ENCODE measurements at regions not wholly inside any gene's neighbourhood (a gene's known extent, or its start where the extent isn't known, plus 50 kb on each side); places are given as distances from the start of the nearest gene placed in this dataset.

- no peak overlapping the region for H3K27ac ChIP-seq
- H3K27me3 ChIP-seq: no peaks in the 10 kb centered on the region
- no peaks in the 10 kb centered on the region for H3K4me1 ChIP-seq (ENCODE audit: control insufficient read depth in 1 of 2, insufficient read depth in 1 of 2, low read depth in 1 of 2, low read length in 1 of 2)
- no peak overlapping the region for H3K4me3 ChIP-seq (ENCODE audit: low read depth in 1 of 2, low read length in 1 of 2)
- TF ChIP-seq CTCF (IDR thresholded peaks at IDR 0.05): no peak
- H3K9me3 ChIP-seq: no peaks in the 10 kb centered on the region
- no peaks in the 10 kb centered on the region for H3K36me3 ChIP-seq
Measured at GRCh38 chr3:180351601-180352000, 250.4 kb upstream of the TTC14 start.

DNA sequence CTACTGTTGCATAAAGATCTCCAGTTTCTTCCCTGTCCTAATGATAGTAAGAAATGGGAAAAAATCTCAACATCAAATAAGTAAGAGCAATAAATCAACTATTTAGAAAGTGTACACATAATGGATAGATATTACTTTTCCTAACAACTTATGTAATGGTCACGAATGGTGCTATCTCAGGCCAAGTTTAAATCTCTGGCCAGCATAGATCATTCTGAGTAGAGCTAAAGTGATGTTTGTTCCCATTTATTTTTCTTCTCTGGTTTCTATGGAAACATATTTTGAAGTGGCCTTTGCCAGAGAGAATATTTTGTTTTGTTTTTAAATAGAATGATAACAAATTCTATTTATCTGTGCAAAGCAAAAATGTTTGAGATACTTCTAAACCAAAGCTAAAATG, 249.7 kb upstream of the TTC14 start:
- Histone ChIP-seq H3K36me3 (no peaks in the 10 kb centered on the region), H3K27me3 (no peaks in the 10 kb centered on the region), H3K4me1 (ENCODE audit: control insufficient read depth in 1 of 2, insufficient read depth in 1 of 2, low read depth in 1 of 2, low read length in 1 of 2) (no peaks in the 10 kb centered on the region), H3K9me3 (no peaks in the 10 kb centered on the region), H3K4me3 (ENCODE audit: low read depth in 1 of 2, low read length in 1 of 2) (no peak overlapping the region), H3K27ac (no peak overlapping the region)
- TF ChIP-seq CTCF (IDR thresholded peaks at IDR 0.05): no peak

- no peak for TF ChIP-seq CTCF (IDR thresholded peaks at IDR 0.05)
- Histone ChIP-seq H3K4me3 (ENCODE audit: low read depth in 1 of 2, low read length in 1 of 2) (no peak overlapping the region), H3K36me3 (no peaks in the 10 kb centered on the region), H3K4me1 (ENCODE audit: control insufficient read depth in 1 of 2, insufficient read depth in 1 of 2, low read depth in 1 of 2, low read length in 1 of 2) (no peaks in the 10 kb centered on the region), H3K9me3 (no peaks in the 10 kb centered on the region), H3K27ac (no peak overlapping the region), H3K27me3 (no peaks in the 10 kb centered on the region)
Measured at GRCh38 chr3:180354214-180354613, 247.7 kb upstream of the TTC14 start.

DNA sequence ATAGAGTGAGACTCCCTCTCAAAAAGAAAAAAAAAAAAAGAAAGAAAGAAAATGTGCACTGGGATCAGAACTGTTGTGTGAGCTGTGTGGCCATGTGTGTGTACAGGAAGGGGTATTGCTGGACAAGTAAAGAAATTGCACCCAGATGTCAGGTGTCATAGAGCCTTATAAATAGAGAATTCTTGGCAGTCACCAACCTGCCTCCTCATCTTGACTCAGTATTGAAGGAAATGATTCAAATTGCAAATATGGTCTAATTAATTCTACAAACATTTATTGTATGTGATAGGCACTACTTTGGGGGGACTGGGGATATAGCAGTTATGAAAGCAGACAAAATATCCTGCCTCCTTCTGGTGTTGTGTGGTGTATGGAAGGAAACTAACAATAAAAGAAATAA, 243.8 kb upstream of the TTC14 start:
- Histone ChIP-seq H3K9me3 (no peaks in the 10 kb centered on the region), H3K27me3 (no peaks in the 10 kb centered on the region), H3K27ac (no peak overlapping the region), H3K4me3 (ENCODE audit: low read depth in 1 of 2, low read length in 1 of 2) (no peak overlapping the region), H3K36me3 (no peaks in the 10 kb centered on the region), H3K4me1 (ENCODE audit: control insufficient read depth in 1 of 2, insufficient read depth in 1 of 2, low read depth in 1 of 2, low read length in 1 of 2) (no peaks in the 10 kb centered on the region)
- TF ChIP-seq CTCF (IDR thresholded peaks at IDR 0.05): no peak

- H3K27ac ChIP-seq: no peak overlapping the region
- H3K9me3 ChIP-seq: no peaks in the 10 kb centered on the region
- TF ChIP-seq CTCF (IDR thresholded peaks at IDR 0.05): no peak
- no peak overlapping the region for H3K4me3 ChIP-seq (ENCODE audit: low read depth in 1 of 2, low read length in 1 of 2)
- no peaks in the 10 kb centered on the region for H3K27me3 ChIP-seq
- H3K36me3 ChIP-seq: no peaks in the 10 kb centered on the region
- no peaks in the 10 kb centered on the region for H3K4me1 ChIP-seq (ENCODE audit: control insufficient read depth in 1 of 2, insufficient read depth in 1 of 2, low read depth in 1 of 2, low read length in 1 of 2)
Measured at GRCh38 chr3:180359061-180359952, 242.7 kb upstream of the TTC14 start.

All from neutrophil (primary cell).